NCI-H146 treated with DMSO at 0.1 percent for 48 hours (cell line): ENCODE measurements at regions not wholly inside any gene's neighbourhood (a gene's known extent, or its start where the extent isn't known, plus 50 kb on each side); places are given as distances from the start of the nearest gene placed in this dataset.
"Not testable (repeated sequence)": the region's sequence is repeated elsewhere in the genome, so short reads cannot be mapped to it uniquely, and the experiment has no call there.

Source experiments
- DNase-seq: peaks from one replicate; lab custom pipeline; 2025; ENCODE audit not compliant: unreplicated experiment; lab: John Stamatoyannopoulos, UW

DNA sequence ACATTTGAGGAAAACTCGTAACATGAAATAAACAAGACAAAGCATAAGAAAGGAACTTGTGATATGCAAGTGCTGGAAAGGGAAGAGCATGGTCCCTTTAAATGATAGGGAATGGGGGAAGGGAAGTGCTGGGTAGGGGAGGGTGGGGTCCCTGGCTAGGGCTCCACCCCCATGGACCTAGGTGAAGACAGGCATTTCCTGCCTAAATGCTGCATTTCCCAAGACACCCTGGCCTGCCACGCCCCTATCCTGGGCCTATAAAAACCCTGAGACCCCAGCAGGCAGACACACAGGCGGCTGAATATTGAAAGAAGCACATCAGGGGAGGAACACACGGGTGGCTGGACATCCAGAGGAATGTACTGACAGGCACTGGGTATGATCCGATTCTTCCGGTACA, 499.9 kb downstream of the ZEB2 start:
- no peak for DNase-seq

DNA sequence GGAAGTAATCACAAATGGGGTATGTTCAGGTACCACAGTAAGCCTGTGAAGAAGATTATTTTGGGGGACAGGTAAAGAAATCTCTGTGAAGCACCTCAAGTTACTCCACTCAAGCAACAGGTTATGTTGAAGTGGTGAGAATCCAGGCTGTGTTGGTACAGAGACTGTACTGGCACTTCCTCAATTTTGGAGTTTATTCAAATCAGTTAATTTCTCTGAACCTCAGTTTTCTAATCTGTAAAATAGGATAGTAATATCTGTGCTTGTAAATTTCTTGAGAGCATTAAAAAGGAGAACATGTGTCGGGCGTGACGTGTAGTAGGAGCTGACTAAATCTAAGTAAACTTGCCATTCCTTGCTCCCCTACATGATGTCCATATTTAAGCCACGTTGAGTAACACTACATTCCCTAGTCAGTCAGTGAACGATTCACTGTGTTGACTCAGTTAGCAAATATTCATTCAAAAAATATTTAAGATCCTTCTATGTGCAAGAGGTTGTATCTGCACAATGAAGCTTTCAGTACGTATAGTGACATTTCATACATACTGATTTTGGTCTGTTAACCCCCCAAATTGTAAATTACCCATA, 504.2 kb downstream of the ZEB2 start:
- DNase-seq = no peak

GRCh38 chr2:144015036-144015435, 504.9 kb downstream of the ZEB2 start:
- DNase-seq = no peak

- no peak for DNase-seq
These were observed 505.8 kb downstream of the ZEB2 start for GRCh38 chr2:144014103-144014502.

- DNase-seq = no peak
These were observed 507.6 kb downstream of the ZEB2 start for GRCh38 chr2:144012304-144012703.

GRCh38 chr2:144011553-144011952, 508.4 kb downstream of the ZEB2 start:
- DNase-seq = no peak

DNA sequence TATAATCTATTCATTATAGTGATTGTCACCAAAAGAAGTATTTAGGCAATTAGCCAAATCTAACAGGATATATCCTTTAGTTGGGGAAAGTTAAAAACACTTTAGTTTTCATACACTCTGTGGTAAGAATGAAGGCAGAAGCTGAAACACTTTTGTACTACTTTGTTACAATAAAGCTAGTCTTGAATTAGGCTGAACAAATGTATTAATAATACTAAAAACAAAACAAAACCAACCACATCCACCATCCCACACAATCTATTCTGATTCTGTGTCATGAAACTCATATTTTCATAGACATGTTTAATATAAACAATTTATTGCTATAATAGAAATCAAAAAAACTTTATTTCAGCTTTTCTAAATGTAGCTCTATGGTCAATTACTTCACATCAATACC, 508.8 kb downstream of the ZEB2 start:
- DNase-seq = no peak

- no peak for DNase-seq
These were observed 509.7 kb downstream of the ZEB2 start for GRCh38 chr2:144010096-144010836.

DNA sequence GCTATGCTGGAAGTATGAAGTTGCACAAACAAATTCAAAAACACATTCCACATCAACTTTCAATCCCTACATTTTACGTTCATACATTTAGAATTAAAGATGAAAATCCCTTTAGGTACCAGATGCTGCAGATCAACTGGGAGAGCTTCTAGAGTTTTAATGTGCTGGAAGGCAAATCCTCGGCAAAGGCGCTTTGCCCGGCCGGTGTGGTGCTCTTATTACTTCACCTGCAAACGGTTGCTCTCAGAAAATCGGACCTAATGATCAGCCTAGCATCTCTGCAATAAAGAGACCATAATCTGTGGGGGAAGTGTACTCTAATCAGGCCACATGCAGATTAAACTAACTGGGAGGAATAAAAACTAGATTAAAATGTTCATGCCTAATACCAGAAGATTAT, 513.8 kb downstream of the ZEB2 start:
- DNase-seq = no peak

- no peak for DNase-seq
These were observed 515.2 kb downstream of the ZEB2 start for GRCh38 chr2:144004742-144005141.

DNA sequence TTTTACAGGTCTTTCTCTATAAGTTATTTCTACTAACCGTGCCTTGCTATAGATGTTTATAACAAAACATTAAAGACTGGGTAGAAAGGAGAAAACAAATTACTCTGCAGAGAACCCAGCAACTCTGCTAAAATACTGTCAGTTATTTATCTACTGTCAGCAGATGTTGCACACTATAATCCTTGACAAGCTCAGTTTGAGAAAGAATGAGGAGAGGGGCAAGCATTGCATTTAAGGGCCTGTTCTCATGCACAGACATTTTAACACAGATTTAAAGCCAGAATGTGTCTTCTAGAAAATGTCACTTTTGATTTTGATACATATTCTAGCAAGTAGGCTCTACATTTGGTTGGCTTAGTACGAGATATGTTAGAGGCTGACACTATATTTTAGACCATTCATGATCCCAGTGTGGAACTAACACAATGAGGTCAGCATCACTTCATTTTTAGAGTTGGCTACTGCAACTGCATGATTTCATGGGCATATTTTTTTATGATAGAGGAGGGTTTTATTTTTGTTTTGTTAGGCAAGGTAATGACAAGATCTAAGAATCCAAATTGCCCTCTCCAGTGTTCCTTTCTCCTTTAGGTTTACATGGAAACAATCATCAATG, 516.4 kb downstream of the ZEB2 start:
- no peak for DNase-seq

DNA sequence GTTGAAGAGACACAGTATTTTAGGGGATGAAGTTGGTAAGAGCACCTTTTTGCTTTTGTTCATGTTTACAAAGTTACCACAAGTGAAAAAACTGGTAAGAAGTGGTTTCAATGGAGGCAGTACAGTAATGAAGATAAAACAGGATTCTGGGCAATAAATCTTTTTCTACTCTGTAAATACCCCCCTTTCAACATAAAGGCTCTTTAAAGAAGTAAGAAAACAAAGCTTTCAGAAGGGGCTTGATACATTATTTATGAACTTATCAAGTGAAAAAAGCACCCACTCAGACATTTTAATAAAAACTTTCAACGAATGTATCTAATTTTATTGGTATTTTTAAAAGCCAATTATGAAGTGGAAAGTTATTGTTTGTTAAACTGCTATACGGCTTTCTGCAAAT, 522.9 kb downstream of the ZEB2 start:
- DNase-seq = no peak

DNA sequence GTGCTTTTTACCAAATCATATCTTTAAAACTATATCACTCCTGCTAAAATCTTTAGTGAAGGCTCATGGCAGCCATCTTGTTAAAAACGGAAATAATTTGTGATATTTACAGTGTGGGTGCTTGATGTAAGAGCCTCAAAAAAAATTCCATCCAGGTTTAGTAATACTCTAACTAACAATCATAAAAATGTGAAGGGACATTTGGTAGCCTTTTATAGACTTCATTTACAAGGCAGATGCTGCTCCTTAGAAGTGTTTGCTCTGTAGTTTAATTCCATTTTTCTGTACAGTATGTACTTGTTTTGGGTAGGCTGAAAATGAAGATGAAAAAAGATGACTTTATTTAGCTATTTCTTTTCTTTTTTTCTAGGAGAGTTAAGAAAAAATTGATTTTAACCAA, 525.0 kb downstream of the ZEB2 start:
- DNase-seq = no peak

GRCh38 chr2:143991596-143991995, 528.3 kb downstream of the ZEB2 start:
- DNase-seq = not testable (repeated sequence)

- no peak for DNase-seq
These were observed 531.8 kb downstream of the ZEB2 start for GRCh38 chr2:143988082-143988481.

DNA sequence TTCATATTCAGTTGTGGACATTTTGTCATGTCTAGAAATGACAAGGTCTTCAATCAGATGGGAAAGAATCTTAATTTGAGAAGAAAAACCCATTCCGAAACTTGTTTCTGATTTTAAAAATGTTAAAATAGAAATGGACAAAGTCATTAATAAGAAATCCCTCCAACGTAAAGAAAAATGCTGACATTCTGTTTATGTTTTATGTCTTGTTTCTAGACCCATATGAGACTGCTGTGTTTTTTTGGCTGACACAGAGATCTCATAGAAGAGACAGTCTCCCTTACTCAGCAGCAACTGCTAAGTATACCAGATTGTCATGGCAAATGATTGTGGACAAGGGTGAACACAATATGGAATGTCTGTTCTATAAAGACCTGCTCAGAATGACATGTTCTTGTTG, 538.5 kb downstream of the ZEB2 start:
- DNase-seq = no peak

DNA sequence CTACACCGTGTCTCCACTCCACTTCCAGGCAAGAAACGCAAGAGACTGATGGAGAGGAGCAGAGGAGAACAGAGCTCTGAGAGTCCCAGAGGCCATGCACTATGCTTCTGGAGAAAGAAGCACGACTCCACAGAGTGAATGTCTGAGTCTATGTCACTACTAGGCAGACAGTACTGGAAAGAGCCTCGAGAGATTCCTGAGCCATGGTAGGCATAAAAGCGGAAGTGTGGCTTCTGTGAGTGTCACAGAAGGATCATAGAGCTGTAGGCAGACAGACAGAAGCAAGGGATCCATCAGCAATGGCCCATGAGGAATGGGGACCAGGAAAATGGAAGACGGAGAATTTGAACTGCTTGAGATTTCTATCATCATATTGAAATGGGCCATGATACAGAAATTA, 542.6 kb downstream of the ZEB2 start:
- no peak for DNase-seq

DNA sequence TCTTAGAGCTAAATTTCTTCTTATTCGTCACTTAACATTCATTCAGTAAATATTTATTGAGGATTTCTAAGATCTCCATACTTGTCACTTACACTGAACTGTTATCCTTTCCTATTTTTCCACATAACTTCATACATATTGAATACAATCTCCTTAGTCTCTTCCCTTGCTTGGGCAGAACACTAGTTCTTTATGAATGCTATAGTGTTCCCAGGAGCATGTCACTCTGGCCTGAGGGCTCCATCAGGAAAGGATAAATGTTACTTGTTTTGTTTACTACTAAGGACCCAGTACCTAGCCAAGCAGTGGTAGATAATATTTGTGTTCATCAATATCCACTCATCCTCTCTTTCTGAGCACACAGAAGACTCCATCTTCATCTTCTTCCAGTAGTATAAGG, 544.7 kb downstream of the ZEB2 start:
- no peak for DNase-seq

DNA sequence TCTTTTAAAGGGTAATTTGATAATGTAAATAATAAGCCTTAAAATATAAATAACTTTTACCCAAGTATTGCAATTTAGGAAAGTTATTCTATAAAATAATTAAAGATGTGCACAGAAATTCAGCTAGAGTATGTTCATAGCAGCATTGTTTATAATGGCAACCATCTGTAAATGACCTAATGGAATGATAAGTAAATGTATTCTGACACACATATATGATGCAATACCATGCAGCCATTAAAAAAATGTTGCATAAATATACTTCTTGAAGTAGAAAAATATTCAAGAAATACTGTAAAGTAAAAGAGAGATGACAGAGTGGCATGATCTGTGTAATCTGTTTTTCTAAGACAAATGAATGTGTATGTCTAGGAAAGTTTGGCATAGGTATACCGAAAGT, 545.7 kb downstream of the ZEB2 start:
- DNase-seq = no peak

GRCh38 chr2:143968860-143969259, 551.1 kb downstream of the ZEB2 start:
- DNase-seq = no peak

DNA sequence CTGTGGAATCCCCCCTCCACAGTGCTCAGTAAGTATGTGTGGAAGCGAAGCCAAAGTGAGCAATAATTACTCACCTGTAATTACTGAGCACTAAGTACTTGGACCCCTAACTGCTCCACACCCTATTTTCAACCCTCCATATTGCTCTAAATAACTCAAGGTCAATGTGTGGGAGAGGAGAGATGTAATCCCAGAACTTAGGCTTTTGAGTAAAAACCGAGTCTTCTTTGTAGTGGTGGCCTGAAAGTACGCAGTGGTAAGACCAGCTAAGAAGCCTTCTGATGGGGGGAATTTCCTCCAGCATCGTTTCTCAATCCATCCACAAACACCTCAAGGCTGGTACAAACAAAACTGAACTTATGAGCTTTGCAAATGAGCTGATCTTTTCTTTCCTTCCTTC, 551.6 kb downstream of the ZEB2 start:
- no peak for DNase-seq

- DNase-seq = no peak
These were observed 554.3 kb downstream of the ZEB2 start for GRCh38 chr2:143965493-143966164.
